Coronary artery (tissue), 2 donors: ENCODE measurements at regions not wholly inside any gene's neighbourhood (a gene's known extent, or its start where the extent isn't known, plus 50 kb on each side); places are given as distances from the start of the nearest gene placed in this dataset.

Experiments
- DNase-seq: peaks from one replicate; pipeline ENCODE4 v3.0.0-alpha.2; 2017; ENCODE audit warnings: low spot score
- H3K27ac ChIP-seq, 2 donors: fragments of 200-600 bp; sonication (generic); one replicate each; pipeline ENCODE4 v1.5.1; 2016 to 2019
- H3K4me3 ChIP-seq: fragments of 200-600 bp; sonication (generic); 2 replicates; pipeline ENCODE4 v1.5.1; 2016; ENCODE audit warnings: mild to moderate bottlenecking, moderate library complexity
- TF ChIP-seq, protein P1 (sequence below): fragments of 200-600 bp; sonication (generic); IDR thresholded peaks from one replicate; pipeline ENCODE4 v1.5.1; 2019; ENCODE audit warnings: antibody characterized with exemption

DNA sequence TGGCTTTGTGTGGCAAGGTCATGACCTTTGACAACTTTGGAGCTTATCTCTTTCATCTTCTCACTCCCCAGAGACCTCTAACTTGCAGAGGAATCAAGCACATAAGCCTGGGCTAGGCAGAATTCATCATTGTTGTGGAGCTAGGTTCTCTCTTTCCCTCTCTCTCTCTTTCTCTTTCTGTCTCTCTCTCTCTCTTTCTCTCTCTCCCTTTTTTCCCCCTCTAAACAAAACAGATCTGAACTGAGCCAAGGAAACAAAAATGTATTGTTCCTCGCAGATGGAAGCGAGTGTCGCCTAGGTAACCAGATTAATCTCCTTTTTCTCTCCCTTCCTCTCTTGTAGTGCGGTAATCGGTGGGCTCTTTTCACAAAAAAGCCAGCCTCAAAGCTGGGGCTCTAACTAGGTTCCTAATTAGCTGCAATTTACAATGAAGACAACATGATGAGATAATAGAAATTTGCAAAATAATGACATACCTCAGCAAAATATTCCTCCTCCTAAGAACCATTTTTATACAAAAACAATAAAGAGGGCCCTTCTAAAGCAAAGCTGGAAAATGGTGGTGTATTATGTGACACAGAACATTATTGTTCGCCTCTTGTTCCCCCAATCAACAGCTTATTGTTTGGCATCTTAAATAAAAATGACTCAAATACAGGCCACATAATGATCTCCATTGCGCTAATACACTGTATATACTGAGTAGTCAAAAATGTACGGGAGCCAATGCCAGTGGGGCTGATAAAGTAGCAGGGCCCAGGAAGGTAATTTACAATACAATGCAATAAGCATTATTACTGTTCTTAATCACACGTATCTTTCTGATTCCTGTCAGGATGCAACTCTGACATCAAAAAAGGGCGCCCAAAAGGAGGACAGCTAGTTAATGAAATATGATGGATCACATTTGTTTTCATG lies 65.7 kb upstream of the SOX5 start:
- TF ChIP-seq, protein P1, sequence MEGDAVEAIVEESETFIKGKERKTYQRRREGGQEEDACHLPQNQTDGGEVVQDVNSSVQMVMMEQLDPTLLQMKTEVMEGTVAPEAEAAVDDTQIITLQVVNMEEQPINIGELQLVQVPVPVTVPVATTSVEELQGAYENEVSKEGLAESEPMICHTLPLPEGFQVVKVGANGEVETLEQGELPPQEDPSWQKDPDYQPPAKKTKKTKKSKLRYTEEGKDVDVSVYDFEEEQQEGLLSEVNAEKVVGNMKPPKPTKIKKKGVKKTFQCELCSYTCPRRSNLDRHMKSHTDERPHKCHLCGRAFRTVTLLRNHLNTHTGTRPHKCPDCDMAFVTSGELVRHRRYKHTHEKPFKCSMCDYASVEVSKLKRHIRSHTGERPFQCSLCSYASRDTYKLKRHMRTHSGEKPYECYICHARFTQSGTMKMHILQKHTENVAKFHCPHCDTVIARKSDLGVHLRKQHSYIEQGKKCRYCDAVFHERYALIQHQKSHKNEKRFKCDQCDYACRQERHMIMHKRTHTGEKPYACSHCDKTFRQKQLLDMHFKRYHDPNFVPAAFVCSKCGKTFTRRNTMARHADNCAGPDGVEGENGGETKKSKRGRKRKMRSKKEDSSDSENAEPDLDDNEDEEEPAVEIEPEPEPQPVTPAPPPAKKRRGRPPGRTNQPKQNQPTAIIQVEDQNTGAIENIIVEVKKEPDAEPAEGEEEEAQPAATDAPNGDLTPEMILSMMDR = no peak
- Histone ChIP-seq H3K4me3 (no peak overlapping the region), H3K27ac (no peak overlapping the region)
- no peak for DNase-seq

DNA sequence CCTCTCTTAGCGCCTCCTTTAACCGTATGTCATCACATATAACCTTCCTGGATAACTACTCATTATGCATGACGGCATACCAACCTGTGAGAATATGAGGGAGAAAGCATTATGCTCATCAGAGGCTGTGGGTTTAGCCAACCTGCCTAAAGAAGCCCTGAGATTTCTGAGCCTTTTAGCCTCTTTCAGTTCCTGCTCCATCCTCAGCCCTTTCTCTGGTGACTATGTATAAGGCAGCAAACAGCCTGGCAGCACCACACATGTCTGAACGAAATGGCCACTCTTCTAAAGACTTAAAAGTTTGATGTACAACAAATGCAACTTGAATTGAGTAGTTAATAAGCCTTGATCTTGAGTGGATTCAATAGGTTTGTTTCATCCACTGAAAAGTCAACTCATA lies 64.8 kb upstream of the SOX5 start:
- H3K27ac ChIP-seq = no peak overlapping the region
- DNase-seq = no peak
- TF ChIP-seq, protein P1 = no peak
- no peak overlapping the region for H3K4me3 ChIP-seq

DNA sequence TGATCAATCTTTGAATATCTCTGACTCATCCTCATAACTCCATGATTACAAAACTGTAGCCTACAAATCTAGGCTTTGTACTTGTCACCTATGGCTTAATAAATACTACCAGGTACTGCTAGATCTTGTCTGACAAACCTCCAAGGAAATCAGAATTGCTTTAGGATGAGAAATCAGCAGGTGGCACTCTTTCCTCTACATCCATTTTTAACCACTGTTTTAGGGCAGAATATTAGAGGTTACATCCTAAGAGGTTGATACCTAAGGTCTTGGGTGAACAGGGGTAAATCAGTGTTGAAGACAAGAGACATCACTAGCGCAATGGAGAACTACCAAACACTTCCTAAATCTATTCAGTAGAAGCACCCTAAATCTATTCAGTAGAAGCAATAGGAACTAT lies 63.1 kb upstream of the SOX5 start:
- H3K27ac ChIP-seq = no peak overlapping the region
- DNase-seq = no peak
- TF ChIP-seq, protein P1 = no peak
- H3K4me3 ChIP-seq = no peak overlapping the region

DNA sequence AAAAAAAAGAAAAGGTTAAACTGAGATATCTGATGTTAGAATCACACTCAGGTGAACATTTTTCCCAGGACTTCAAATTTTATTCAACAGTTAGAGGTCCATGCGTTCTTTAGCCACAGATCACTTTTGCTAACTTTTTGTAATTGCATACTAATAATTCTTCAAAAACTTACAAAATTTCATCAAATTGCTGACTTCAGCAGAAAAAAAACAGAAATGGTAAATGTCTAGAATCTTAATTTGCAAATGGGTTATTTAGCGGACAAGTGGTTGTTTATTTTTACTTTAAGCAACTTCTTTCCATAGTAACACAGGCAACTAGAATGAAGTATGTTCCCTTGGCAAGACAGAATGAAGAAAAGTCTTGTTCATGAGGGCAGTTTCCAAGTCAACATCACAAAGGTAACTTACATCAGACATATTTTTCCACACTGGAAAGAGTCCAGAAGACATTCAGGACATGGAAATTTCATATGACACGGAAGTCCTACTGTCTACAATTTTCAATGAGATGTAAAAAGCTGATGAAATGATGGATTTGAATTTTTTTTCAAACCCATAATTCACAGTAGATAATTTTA lies 62.5 kb upstream of the SOX5 start:
- H3K27ac ChIP-seq = no peak overlapping the region
- DNase-seq = no peak
- TF ChIP-seq, protein P1 = no peak
- no peak overlapping the region for H3K4me3 ChIP-seq

DNA sequence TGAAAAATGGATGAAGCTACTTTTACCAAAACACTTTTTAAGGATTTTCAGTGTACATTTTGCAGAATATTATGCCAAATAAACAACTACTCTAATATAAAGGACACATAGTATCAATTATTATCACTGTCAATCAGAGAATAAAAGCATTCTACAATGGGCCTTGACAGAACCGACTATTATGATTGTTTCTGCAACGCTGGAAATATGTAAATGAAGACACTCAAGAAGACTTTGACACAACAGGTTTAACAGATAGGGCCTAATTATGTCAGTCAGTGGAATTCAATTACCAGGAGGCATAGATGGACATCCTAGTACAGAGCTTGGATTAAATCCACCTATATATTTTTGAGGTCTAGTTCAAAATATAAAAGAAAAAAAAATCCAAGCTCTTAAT lies 58.7 kb upstream of the SOX5 start:
- TF ChIP-seq, protein P1 = no peak
- H3K4me3 ChIP-seq = no peak overlapping the region
- no peak for DNase-seq
- no peak overlapping the region for H3K27ac ChIP-seq
